ENCODE measurements at regions not wholly inside any gene's neighbourhood (a gene's known extent, or its start where the extent isn't known, plus 50 kb on each side); places are given as distances from the start of the nearest gene placed in this dataset.

GRCh38 chr21:30943243-30943642 lies 61.9 kb upstream of the KRTAP11-1 start:
- WGBS (ENCODE audit: missing lambda C conversion rate): under 1% methylated on average over 4 of the region's 4 CpGs
- ATAC-seq: no peak
- Histone ChIP-seq H3K4me3 (no peak overlapping the region), H3K4me2 (no peak overlapping the region), H3K27ac (no peak overlapping the region), H3K9me3 (no peaks in the 10 kb centered on the region), H3K4me1 (no peaks in the 10 kb centered on the region)
- ChIA-PET CTCF (no interaction called here), POLR2A (no interaction called here)
- DNase-seq (ENCODE audit: low read depth in 1 of 2, low spot score in 1 of 2): no peak
- no peak for TF ChIP-seq TP53 (CRISPR knock-in tag; IDR thresholded peaks at IDR 0.05)
- TF ChIP-seq USF2 (IDR thresholded peaks at IDR 0.05): no peak
- no peak for TF ChIP-seq CEBPB (IDR thresholded peaks at IDR 0.05)
- TF ChIP-seq KDM5A (IDR thresholded peaks at IDR 0.05): no peak
- TF ChIP-seq GATA3 (IDR thresholded peaks at IDR 0.05; ENCODE audit: borderline replicate concordance): no peak
- TF ChIP-seq MYC (IDR thresholded peaks at IDR 0.05; ENCODE audit: borderline replicate concordance, low read length): no peak
- no peak for TF ChIP-seq HOXA7 (CRISPR knock-in tag; IDR thresholded peaks at IDR 0.05)
- no peak for TF ChIP-seq HOXB5 (CRISPR knock-in tag; IDR thresholded peaks at IDR 0.05)
- no peak for TF ChIP-seq POLR2A (IDR thresholded peaks at IDR 0.05; ENCODE audit: low read length)
- TF ChIP-seq CBX2 (IDR thresholded peaks at IDR 0.05; ENCODE audit: borderline replicate concordance, low read depth): no peak
- TF ChIP-seq BCL3 (IDR thresholded peaks at IDR 0.05): no peak
- TF ChIP-seq ELK1 (IDR thresholded peaks at IDR 0.05; ENCODE audit: low read depth, low read length): no peak
- no peak for TF ChIP-seq HOXB13 (CRISPR knock-in tag; IDR thresholded peaks at IDR 0.05; ENCODE audit: low read depth)
- TF ChIP-seq SMC3 (IDR thresholded peaks at IDR 0.05): no peak
- no peak for TF ChIP-seq FOSL2 (IDR thresholded peaks at IDR 0.05)
- TF ChIP-seq FOSL2 (CRISPR knock-in tag; IDR thresholded peaks at IDR 0.05): no peak
- no peak for TF ChIP-seq ZFP36 (IDR thresholded peaks at IDR 0.05; ENCODE audit: borderline replicate concordance, partially characterized antibody)
- no peak for TF ChIP-seq SREBF2 (IDR thresholded peaks at IDR 0.05)
- TF ChIP-seq FOXS1 (CRISPR knock-in tag; IDR thresholded peaks at IDR 0.05): no peak
- no peak for TF ChIP-seq CHD2 (IDR thresholded peaks at IDR 0.05; ENCODE audit: low read length, partially characterized antibody)
- no peak for FAIRE-seq

GRCh38 chr21:30942192-30942591 lies 60.8 kb upstream of the KRTAP11-1 start:
- Histone ChIP-seq H3K9me3 (no peaks in the 10 kb centered on the region), H3K4me1 (no peaks in the 10 kb centered on the region), H3K4me3 (no peak overlapping the region), H3K4me2 (no peak overlapping the region), H3K27ac (no peak overlapping the region)
- POLR2A ChIA-PET: no interaction called here
- 86% methylated on average over 1 of the region's 1 CpG for WGBS (ENCODE audit: missing lambda C conversion rate)
- DNase-seq (ENCODE audit: low read depth in 1 of 2, low spot score in 1 of 2): no peak
- no peak for FAIRE-seq
- no peak for ATAC-seq
- CTCF ChIA-PET: no interaction called here
- TF ChIP-seq FOXS1 (CRISPR knock-in tag; IDR thresholded peaks at IDR 0.05): no peak

GRCh38 chr21:30936207-30936606 lies 54.8 kb upstream of the KRTAP11-1 start:
- Histone ChIP-seq H3K4me2 (no peak overlapping the region), H3K9me3 (no peaks in the 10 kb centered on the region), H3K4me3 (no peak overlapping the region), H3K27ac (no peak overlapping the region), H3K4me1 (no peaks in the 10 kb centered on the region)
- ChIA-PET CTCF (interaction anchor here (0.6 kb wide), 1 partner anchor 11 kb away, joined by 4 read pairs; no protein-coding TSS in a partner anchor), POLR2A (no interaction called here)
- TF ChIP-seq POLR2A (IDR thresholded peaks at IDR 0.05; ENCODE audit: low read length) (no peak), HDAC2 (IDR thresholded peaks at IDR 0.05) (no peak), RNF2 (IDR thresholded peaks at IDR 0.05; ENCODE audit: borderline replicate concordance, low read depth) (no peak), NPAS2 (CRISPR knock-in tag; IDR thresholded peaks at IDR 0.05; ENCODE audit: borderline replicate concordance) (no peak), BCL3 (IDR thresholded peaks at IDR 0.05) (no peak), CTCF (IDR thresholded peaks at IDR 0.05) (no peak), CHD4 (IDR thresholded peaks at IDR 0.05; ENCODE audit: borderline replicate concordance) (no peak), MAFK (IDR thresholded peaks at IDR 0.05; ENCODE audit: partially characterized antibody) (no peak), RARB (CRISPR knock-in tag; IDR thresholded peaks at IDR 0.05) (no peak)
- FAIRE-seq (no peak), DNase-seq (ENCODE audit: low read depth in 1 of 2, low spot score in 1 of 2) (no peak), ATAC-seq (no peak)
- WGBS (ENCODE audit: missing lambda C conversion rate): no CpG with 5 or more reads among the region's 6 CpGs
